HepG2 (cell line): ENCODE measurements at regions not wholly inside any gene's neighbourhood (a gene's known extent, or its start where the extent isn't known, plus 50 kb on each side); places are given as distances from the start of the nearest gene placed in this dataset.

Experiments used
- ATAC-seq: fragments of 200-7000 bp; cut with Tn5 transposase; 3 replicates; pipeline ENCODE4 v1.9.1; 2020; ENCODE audit warnings: mild to moderate bottlenecking, moderate library complexity
- BruUV-seq: library from RNA; stranded (reverse); fragments of 400-500 nt; replicated peaks from 2 replicates; lab custom pipeline; 2021; lab: Mats Ljungman, UMichigan
- CTCF ChIA-PET: fragments of 300-600 bp; formaldehyde crosslinking; extraction: SDS; loops from one replicate; lab custom pipeline; 2021; ENCODE audit warnings: low total read pairs, inconsistent platforms, low intra/inter-chr PET ratio; lab: Yijun Ruan, JAX
- POLR2A ChIA-PET: fragments of 350-600 bp; sonication (Branson Sonifier 250); formaldehyde crosslinking; loops from one replicate; lab custom pipeline; 2020; ENCODE audit warnings: antibody characterized with exemption, inconsistent platforms; lab: Yijun Ruan, JAX
- DNase-seq: peaks from one replicate; pipeline ENCODE4 v3.0.0-alpha.2; 2015; ENCODE audit warnings: low spot score
- FAIRE-seq: peaks from 3 replicates; lab custom pipeline; 2011; peaks lifted over from hg19 to GRCh38; lab: Jason Lieb, UNC
- H2AFZ ChIP-seq: one replicate; pipeline ENCODE4 v1.6.1; 2011; ENCODE audit warnings: low read length, inconsistent platforms
- H3K27ac ChIP-seq: fragments of 300-600 bp; 3 replicates; pipeline ENCODE4 v1.8.0; 2011; ENCODE audit warnings: mixed run types, mild to moderate bottlenecking, mixed read lengths, low read length, inconsistent platforms; ENCODE audit not compliant: insufficient read depth; ENCODE audit errors: extremely low read length
- H3K27me3 ChIP-seq, 2 experiments: fragments of 200-600 bp in 1 of 2; 2 replicates in 1 of 2; 3 replicates in 1 of 2; pipeline versions ENCODE4 v1.6.0 to v1.8.0; 2011; ENCODE audit warnings: low read length in 2 of 2, mild to moderate bottlenecking in 2 of 2, moderate library complexity in 2 of 2, inconsistent platforms in 1 of 2; ENCODE audit not compliant: insufficient read depth in 2 of 2, control insufficient read depth in 1 of 2
- H3K36me3 ChIP-seq, 2 experiments: fragments of 200-600 bp in 1 of 2; replicated peaks in 1 of 2; 2 replicates in 1 of 2; 3 replicates in 1 of 2; pipeline versions ENCODE4 v1.5.1 to v1.8.0; 2011; ENCODE audit warnings: low read length in 2 of 2, inconsistent platforms in 1 of 2; ENCODE audit not compliant: insufficient read depth in 2 of 2, control insufficient read depth in 1 of 2
- H3K4me1 ChIP-seq: 2 replicates; pipeline ENCODE4 v1.5.1; 2012; ENCODE audit warnings: low read length, inconsistent platforms; ENCODE audit not compliant: insufficient read depth
- H3K4me2 ChIP-seq: 2 replicates; pipeline ENCODE4 v1.6.0; 2011; ENCODE audit warnings: low read depth, low read length, inconsistent platforms
- H3K4me3 ChIP-seq, 3 experiments: fragments of 200-600 bp in 1 of 3; sonication (generic), shearing (Covaris generic) in 1 of 3; replicated peaks in 1 of 3; 2 replicates each; pipeline ENCODE4 v1.5.1; 2011 to 2016; ENCODE audit warnings: low read length in 3 of 3, inconsistent platforms in 2 of 3, low read depth in 2 of 3, mild to moderate bottlenecking in 2 of 3, control low read depth in 1 of 3, mixed read lengths in 1 of 3; ENCODE audit not compliant: insufficient read depth in 1 of 3
- H3K79me2 ChIP-seq: one replicate; pipeline ENCODE4 v1.6.1; 2011; ENCODE audit warnings: low read length, inconsistent platforms; ENCODE audit not compliant: insufficient read depth
- H3K9ac ChIP-seq: 2 replicates; pipeline ENCODE4 v1.6.0; 2011; ENCODE audit warnings: mild to moderate bottlenecking, low read depth, low read length, inconsistent platforms; ENCODE audit not compliant: insufficient read depth
- H3K9me3 ChIP-seq: 2 replicates; pipeline ENCODE4 v1.5.1; 2012; ENCODE audit warnings: mild to moderate bottlenecking, low read length
- H4K20me1 ChIP-seq: 2 replicates; pipeline ENCODE4 v1.6.0; 2011; ENCODE audit warnings: inconsistent platforms, mild to moderate bottlenecking, low read length, moderate library complexity; ENCODE audit not compliant: insufficient read depth
- ELF1 ChIP-seq: sonication (generic); formaldehyde crosslinking; IDR thresholded peaks from 2 replicates; pipeline ENCODE4 v1.4.0; 2020; ENCODE audit warnings: missing genetic modification reagents
- ELK4 ChIP-seq: sonication (generic); formaldehyde crosslinking; IDR thresholded peaks from 2 replicates; pipeline ENCODE4 v1.9.0; 2021; ENCODE audit warnings: missing genetic modification reagents, borderline replicate concordance
- FOXP4 ChIP-seq: sonication (generic); formaldehyde crosslinking; IDR thresholded peaks from 2 replicates; pipeline ENCODE4 v1.4.0; 2020; ENCODE audit warnings: missing genetic modification reagents
- HOMEZ ChIP-seq: IDR thresholded peaks from 2 replicates; pipeline ENCODE4 v1.6.1; 2016; ENCODE audit warnings: low read depth
- HOXD1 ChIP-seq: sonication (generic); formaldehyde crosslinking; IDR thresholded peaks from 2 replicates; pipeline ENCODE4 v1.5.0; 2020; ENCODE audit warnings: missing genetic modification reagents
- MAF1 ChIP-seq: sonication (generic); formaldehyde crosslinking; IDR thresholded peaks from 2 replicates; pipeline ENCODE4 v1.5.0; 2020; ENCODE audit warnings: missing genetic modification reagents, borderline replicate concordance
- MYC ChIP-seq: sonication (generic); formaldehyde crosslinking; IDR thresholded peaks from 2 replicates; pipeline ENCODE4 v1.9.0; 2021; ENCODE audit warnings: missing genetic modification reagents, borderline replicate concordance
- NFIC ChIP-seq: IDR thresholded peaks from 2 replicates; pipeline ENCODE4 v1.6.1; 2012; ENCODE audit warnings: mild to moderate bottlenecking, low read length, inconsistent platforms
- SETDB1 ChIP-seq: sonication (generic); formaldehyde crosslinking; IDR thresholded peaks from 2 replicates; pipeline ENCODE4 v1.5.1; 2020; ENCODE audit warnings: missing genetic modification reagents, mild to moderate bottlenecking, borderline replicate concordance
- SMAD1 ChIP-seq: sonication (generic); formaldehyde crosslinking; IDR thresholded peaks from 2 replicates; pipeline ENCODE4 v1.4.0; 2020; ENCODE audit warnings: missing genetic modification reagents, low read depth, mild to moderate bottlenecking, borderline replicate concordance
- SP4 ChIP-seq: sonication (generic); formaldehyde crosslinking; IDR thresholded peaks from 2 replicates; pipeline ENCODE4 v1.8.1; 2023; ENCODE audit warnings: mild to moderate bottlenecking, missing genetic modification reagents
- TMF1 ChIP-seq: sonication (generic); formaldehyde crosslinking; IDR thresholded peaks from 2 replicates; pipeline ENCODE4 v1.8.1; 2022; ENCODE audit warnings: low read depth, missing genetic modification reagents
- TOPORS ChIP-seq: sonication (generic); formaldehyde crosslinking; IDR thresholded peaks from 2 replicates; pipeline ENCODE4 v1.8.0; 2023; ENCODE audit warnings: mild to moderate bottlenecking, missing genetic modification reagents
- ZFYVE20 ChIP-seq: sonication (generic); formaldehyde crosslinking; IDR thresholded peaks from 2 replicates; pipeline ENCODE4 v1.8.0; 2023; ENCODE audit warnings: low read depth, mild to moderate bottlenecking, moderate library complexity, missing genetic modification reagents, borderline replicate concordance
- ZNF557 ChIP-seq: sonication (generic); formaldehyde crosslinking; IDR thresholded peaks from 2 replicates; pipeline ENCODE4 v1.4.0; 2020; ENCODE audit warnings: missing genetic modification reagents
- ZNF572 ChIP-seq: sonication (generic); formaldehyde crosslinking; IDR thresholded peaks from 2 replicates; pipeline ENCODE4 v1.5.1; 2020; ENCODE audit warnings: mild to moderate bottlenecking, missing genetic modification reagents
- WGBS: methylation state at CpG from one replicate; pipeline ENCODE4 v1.1.6; 2017; ENCODE audit warnings: low lambda C conversion rate; 5-methylcytosine and 5-hydroxymethylcytosine counted together
- in situ Hi-C: cut with HindIII; loops from 2 replicates; pipeline ENCODE4 v1.10.0; 2017; ENCODE audit warnings: low pct_unique_long_range_greater_than_20kb; ENCODE audit not compliant: extremely low pct_ligation_motif_present
- intact Hi-C: fragments of 100-400 bp; cut with micrococcal nuclease; formaldehyde crosslinking; loops from one replicate; pipeline ENCODE4 v1.10.0; 2022; ENCODE audit not compliant: unreplicated experiment
- TF ChIP-seq, protein P1 (sequence below): sonication (generic); formaldehyde crosslinking; IDR thresholded peaks from 2 replicates; pipeline ENCODE4 v1.4.0; 2020; ENCODE audit warnings: low read depth, mild to moderate bottlenecking, missing genetic modification reagents
- TF ChIP-seq, protein P2 (sequence below): sonication (generic); formaldehyde crosslinking; IDR thresholded peaks from 2 replicates; pipeline ENCODE4 v1.4.0; 2020; ENCODE audit warnings: missing genetic modification reagents; ENCODE audit errors: not compliant biosample characterization

- Histone ChIP-seq H3K27me3 (no peaks in the 10 kb centered on the region), H3K79me2 (no peaks in the 10 kb centered on the region), H3K4me2 (no peak overlapping the region), H3K4me3 (no peak overlapping the region), H2AFZ (no peak overlapping the region), H3K36me3 (no peaks in the 10 kb centered on the region), H3K9me3 (no peaks in the 10 kb centered on the region), H3K27ac (no peak overlapping the region), H3K9ac (no peak overlapping the region), H3K4me1 (no peaks in the 10 kb centered on the region), H4K20me1 (no peaks in the 10 kb centered on the region)
- ATAC-seq, result no peak; the same call in 2 of the 3 replicates
- ChIA-PET CTCF (no interaction called here), POLR2A (no interaction called here)
- in situ Hi-C loops, result no loop called here
- no TSS peak for BruUV-seq
- FAIRE-seq, result no peak
- WGBS, result 53% methylated on average over 34 of the region's 56 CpGs
- intact Hi-C loops, result no loop called here
- no peak for DNase-seq
- TF ChIP-seq ZFYVE20, result no peak
- no peak for TF ChIP-seq MAF1 (CRISPR knock-in tag)
- TF ChIP-seq SP4 (CRISPR knock-in tag), result no peak
- no peak for TF ChIP-seq HOXD1 (CRISPR knock-in tag)
- TF ChIP-seq ELK4 (CRISPR knock-in tag), result no peak
- no peak for TF ChIP-seq TOPORS (CRISPR knock-in tag)
- TF ChIP-seq MYC (CRISPR knock-in tag), result no peak
- TF ChIP-seq, protein P1, sequence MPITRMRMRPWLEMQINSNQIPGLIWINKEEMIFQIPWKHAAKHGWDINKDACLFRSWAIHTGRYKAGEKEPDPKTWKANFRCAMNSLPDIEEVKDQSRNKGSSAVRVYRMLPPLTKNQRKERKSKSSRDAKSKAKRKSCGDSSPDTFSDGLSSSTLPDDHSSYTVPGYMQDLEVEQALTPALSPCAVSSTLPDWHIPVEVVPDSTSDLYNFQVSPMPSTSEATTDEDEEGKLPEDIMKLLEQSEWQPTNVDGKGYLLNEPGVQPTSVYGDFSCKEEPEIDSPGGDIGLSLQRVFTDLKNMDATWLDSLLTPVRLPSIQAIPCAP (CRISPR knock-in tag), result no peak
- TF ChIP-seq, protein P2, sequence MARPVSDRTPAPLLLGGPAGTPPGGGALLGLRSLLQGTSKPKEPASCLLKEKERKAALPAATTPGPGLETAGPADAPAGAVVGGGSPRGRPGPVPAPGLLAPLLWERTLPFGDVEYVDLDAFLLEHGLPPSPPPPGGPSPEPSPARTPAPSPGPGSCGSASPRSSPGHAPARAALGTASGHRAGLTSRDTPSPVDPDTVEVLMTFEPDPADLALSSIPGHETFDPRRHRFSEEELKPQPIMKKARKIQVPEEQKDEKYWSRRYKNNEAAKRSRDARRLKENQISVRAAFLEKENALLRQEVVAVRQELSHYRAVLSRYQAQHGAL (CRISPR knock-in tag), result no peak
- TF ChIP-seq ZNF572, result no peak
- no peak for TF ChIP-seq ZNF557
- no peak for TF ChIP-seq SMAD1 (CRISPR knock-in tag)
- no peak for TF ChIP-seq FOXP4 (CRISPR knock-in tag)
- no peak for TF ChIP-seq TMF1
- no peak for TF ChIP-seq NFIC
- no peak for TF ChIP-seq SETDB1 (CRISPR knock-in tag)
- TF ChIP-seq HOMEZ (CRISPR knock-in tag), result no peak
- no peak for TF ChIP-seq ELF1 (CRISPR knock-in tag)
Measured at GRCh38 chr5:28809811-28810750, 1771.7 kb upstream of the CDH9 start.
